ENCODE measurements at regions not wholly inside any gene's neighbourhood (a gene's known extent, or its start where the extent isn't known, plus 50 kb on each side); places are given as distances from the start of the nearest gene placed in this dataset.

- DNase-seq (ENCODE audit: low read depth, low spot score), result no peak
Observed at GRCh38 chr13:91141543-91142061, 205.9 kb upstream of the MIR17HG start.

GRCh38 chr13:91142572-91142971 is 204.9 kb upstream of the MIR17HG start:
- DNase-seq (ENCODE audit: low read depth, low spot score), result no peak

DNA sequence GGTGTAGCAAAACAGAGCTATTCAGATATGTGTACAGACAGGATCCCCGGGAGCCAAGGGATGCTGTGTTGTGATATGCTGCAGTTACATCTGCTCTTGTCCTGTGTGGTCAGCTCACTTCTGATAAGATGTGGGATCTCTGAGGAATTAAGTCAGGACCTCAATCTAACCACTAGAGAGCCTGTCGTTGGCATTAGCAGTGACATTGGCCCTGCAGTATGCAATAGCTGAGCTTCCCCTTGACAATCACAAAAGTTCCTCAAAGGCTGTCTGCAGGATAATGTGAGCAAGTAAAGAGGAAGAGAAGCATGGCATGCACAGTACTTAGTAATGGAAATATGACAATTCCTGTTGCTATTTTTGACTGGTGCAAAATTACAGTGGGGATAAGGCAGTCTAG is 203.4 kb upstream of the MIR17HG start:
- DNase-seq (ENCODE audit: low read depth, low spot score), result no peak

GRCh38 chr13:91144486-91144885 is 203.0 kb upstream of the MIR17HG start:
- no peak for DNase-seq (ENCODE audit: low read depth, low spot score)

- no peak for DNase-seq (ENCODE audit: low read depth, low spot score)
Observed at GRCh38 chr13:91145571-91146205, 201.8 kb upstream of the MIR17HG start.

GRCh38 chr13:91146601-91147000 is 200.9 kb upstream of the MIR17HG start:
- no peak for DNase-seq (ENCODE audit: low read depth, low spot score)

DNA sequence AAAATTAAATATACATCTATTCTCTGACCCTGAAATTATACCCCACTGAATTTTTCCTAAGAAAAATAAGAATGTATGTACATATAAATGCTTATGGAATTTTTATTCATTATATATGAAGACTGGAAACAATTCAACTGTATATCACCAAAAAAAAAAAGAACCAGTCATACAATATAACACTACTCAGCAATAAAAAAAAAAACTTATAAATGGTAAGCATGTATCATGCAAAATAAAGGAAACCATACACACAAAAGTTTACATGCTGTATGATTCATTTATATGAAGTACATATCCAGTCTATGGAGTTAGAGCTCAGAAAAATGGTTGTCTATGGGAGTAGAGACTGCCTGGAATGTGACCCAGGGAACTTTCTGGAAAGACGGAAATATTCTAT is 199.4 kb upstream of the MIR17HG start:
- DNase-seq (ENCODE audit: low read depth, low spot score), result no peak

DNA sequence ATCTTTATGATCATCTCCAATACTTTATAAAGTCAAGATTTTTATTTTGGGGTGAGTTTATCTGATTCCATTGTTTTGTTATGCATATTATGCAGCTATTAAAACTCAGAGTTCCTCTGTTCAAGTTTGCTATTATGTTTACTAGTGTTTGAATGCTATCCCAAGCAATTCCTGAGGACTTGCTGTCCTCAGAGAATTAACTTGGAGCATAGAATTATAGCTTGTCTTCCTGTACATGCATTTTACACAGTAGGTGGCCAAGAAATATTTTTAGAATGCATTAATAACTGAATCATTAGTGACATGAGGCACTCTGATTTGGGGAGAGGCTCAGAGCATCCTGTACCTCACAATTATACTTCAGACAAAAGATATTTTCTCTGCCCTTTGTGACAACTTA is 195.6 kb upstream of the MIR17HG start:
- DNase-seq (ENCODE audit: low read depth, low spot score), result no peak

DNA sequence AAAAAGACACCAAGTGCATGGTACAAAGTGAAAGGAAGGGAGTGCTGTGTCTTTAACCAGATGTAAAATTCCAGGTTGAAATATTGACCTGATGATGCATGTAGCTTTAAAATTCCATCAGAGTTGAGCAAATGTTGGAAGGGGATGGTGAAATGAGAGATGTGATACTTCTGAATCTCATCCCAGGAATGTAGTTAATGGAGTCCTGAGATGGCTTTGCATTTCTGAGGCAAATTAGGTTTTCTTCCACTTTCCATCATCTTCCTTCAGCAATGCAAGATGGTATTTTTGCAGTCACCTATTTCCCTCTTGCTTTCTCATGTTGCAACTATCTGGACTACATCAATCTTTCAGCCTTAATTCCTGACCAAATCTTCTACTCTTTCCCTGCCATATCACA is 194.1 kb upstream of the MIR17HG start:
- no peak for DNase-seq (ENCODE audit: low read depth, low spot score)

DNA sequence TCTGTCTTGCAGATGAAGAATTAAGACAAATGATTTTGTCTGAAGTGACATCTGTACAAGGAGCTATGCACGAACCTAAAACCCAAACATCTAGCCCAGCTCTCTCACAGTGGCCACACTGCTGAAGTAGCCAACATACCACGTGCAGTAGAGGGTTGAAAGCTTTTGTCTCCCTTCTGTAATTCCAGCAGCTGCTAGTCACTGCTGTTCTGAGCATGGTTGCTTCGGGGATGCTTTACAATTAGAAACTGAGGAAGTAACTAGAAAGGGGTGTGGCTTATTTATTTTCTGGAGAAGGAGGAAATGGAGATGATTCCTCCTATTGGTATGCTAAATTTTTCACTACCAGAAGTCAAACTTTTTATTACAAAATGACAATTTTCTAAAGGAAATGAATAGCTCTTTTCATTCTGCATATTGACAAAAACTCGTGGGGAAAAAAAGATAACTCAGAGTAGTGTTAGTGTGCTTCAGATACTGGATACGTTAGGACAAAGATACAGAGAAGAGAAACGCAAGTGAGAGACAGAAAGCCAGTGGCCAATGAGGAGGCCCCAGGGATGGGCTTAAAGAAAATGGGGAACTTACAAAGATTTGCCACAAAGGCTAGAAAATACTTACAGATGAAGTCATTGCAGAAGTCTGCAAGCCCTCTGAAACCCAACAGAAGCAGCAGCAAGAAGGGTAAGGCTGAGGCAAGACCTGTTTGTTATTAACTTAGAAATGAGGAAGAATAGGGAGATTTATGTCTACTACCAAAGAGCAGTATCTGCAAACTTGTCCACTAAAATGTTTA is 192.7 kb upstream of the MIR17HG start:
- no peak for DNase-seq (ENCODE audit: low read depth, low spot score)

- DNase-seq (ENCODE audit: low read depth, low spot score), result no peak
Observed at GRCh38 chr13:91155512-91156114, 191.9 kb upstream of the MIR17HG start.

- no peak for DNase-seq (ENCODE audit: low read depth, low spot score)
Observed at GRCh38 chr13:91157273-91158016, 190.0 kb upstream of the MIR17HG start.

GRCh38 chr13:91158017-91158395 is 189.5 kb upstream of the MIR17HG start:
- no peak for DNase-seq (ENCODE audit: low read depth, low spot score)

DNA sequence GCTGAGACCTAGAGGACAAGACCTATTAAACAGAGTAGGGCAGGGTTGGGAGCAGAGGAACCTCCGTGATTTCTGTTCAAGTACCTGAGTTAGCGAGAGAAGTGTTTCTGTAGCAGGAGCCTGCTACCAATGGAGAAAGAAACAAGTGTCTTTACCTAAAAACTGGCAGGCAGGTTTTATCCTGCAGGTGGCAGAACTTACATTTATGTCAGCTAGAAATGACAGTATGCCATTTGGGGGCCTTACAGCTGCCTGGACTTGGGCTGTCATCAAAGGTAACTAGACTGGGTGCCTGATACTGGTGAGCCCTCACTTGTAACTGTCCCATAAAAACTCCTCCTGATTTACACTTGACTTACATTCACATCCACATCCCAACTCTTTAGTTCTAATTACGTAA is 185.3 kb upstream of the MIR17HG start:
- DNase-seq (ENCODE audit: low read depth, low spot score), result no peak

GRCh38 chr13:91162589-91162988 is 184.9 kb upstream of the MIR17HG start:
- DNase-seq (ENCODE audit: low read depth, low spot score), result no peak

DNA sequence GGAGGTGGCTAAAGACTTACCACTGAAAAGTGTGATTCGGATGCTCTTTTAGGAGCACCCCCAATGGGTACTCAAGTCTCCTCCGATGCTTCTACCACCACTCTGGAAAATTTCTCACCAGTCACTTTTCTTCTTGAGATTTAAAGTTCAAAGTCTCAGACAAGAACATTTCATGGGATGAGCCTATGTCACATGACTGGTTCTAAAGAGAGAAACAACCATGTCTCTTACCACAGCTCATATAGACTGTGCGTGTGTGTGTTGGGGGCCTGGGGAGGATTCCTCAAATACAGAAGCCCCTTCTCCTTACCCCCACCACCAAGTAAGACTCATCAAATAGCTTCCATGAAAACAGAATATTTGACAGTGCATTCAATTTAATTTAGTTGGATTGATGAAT is 181.7 kb upstream of the MIR17HG start:
- DNase-seq (ENCODE audit: low read depth, low spot score), result no peak

DNA sequence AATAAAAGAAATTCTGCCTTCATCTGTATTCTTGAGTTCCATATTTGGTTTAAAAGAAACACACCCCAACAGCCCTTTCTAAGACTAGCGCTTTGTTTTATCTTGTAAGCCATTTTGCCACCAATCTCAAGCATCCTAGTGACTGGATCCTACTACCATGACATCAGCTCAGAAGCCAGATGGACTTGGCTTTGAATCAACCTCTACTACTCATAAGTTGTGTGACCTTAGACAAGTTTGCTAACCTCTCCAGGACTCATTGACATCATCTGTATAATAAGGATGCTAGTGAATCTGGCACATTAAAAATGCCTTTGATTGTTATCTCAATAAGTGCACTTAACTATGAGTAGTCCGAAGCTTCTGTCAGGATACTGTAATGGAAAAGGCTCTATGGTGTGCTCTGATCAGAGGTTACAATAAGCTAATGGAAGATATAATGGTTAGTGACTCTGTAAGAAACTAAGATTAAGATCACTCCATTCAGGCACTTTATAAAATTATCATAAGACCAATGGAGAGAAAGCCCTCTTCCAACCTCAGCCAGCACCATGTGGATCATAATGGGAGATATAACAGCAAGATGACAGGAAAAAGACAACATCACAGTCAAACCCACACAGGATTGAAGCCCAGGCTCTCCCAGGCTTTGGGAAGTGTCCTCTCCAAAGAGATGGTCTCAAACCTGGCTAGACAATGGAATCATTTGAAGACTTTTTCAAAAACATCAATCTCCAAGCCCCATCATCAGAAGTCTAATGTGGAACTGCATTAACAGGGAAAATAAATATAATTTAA is 180.6 kb upstream of the MIR17HG start:
- DNase-seq (ENCODE audit: low read depth, low spot score), result no peak

DNA sequence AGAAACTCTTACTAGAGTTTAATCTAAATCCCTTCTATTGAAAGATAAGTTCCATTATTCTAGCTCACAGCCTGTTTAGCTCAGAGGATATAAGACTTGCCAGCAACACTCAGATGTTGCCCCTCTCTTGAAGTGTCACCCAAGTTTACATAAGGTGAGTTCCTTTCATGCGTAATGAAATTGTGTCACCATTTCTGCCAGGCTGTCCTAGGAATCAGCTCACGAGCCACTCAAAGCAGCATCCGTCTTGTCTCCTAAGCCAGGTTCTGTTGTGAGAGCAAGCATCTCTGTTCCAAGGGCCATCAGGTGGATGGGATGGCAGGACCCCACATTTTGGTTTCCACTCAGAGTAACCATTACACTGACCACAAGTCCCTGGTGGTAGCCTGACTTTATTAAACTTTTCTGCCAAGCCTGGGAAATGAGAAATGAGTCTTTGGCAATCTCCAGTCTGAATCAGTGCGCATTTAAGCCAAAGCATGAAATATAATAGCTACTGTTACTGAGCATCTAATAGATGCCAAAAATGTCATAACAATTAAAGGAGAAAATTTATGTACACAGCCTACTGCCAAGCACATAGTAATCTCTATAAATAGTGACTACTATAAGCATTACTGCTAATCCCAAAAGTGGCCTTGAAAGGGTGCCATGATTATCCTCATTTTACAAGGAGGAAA is 179.6 kb upstream of the MIR17HG start:
- DNase-seq (ENCODE audit: low read depth, low spot score), result no peak

DNA sequence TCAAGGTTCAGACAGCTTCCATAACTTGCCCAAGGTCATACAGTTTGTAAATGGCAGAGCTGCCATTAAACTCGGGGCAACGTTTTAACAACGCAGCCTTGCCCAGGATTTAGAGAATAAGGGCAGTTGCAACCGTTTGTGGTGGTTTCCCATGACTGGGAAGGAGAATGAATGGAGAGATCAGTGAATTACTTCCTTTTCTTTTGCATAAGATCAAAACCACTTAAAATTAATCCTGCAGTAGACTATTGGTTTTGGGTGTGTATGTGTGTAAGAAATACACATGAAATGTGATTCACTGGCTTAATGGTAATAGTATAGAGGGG is 179.1 kb upstream of the MIR17HG start:
- no peak for DNase-seq (ENCODE audit: low read depth, low spot score)

DNA sequence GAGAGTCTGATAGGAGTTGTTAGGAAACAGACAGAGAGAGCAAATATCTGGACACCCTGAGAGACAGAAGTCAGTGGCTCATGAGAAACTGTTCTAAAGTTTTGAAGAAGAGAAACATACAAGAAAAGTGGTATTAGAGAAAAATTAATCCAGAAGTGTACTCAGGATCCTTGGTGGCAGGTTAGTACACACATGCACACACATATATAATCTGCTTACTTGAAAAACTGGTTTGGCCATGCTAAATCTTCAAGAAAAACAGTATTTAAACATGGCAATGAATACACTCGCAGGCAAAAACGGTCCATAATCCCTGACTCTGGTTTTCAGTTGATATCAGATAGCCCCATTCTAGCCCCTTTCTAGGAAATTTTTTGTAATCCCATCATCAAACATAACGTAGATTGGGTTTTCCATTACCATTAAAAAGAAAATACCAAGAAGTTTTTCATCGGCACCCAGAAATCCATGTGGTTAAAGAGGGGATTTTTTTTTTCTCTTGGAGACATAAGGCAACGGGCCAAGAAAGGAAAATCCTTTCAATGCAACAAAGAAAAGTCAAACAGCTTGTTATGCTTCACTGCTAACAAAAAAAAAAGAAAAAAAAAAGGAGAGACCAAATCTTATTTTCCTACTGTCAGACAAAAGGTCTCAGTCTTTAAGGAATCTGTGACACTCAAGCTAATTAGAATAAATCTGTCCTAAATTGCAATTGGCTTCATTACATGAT is 178.0 kb upstream of the MIR17HG start:
- no peak for DNase-seq (ENCODE audit: low read depth, low spot score)

Data from pulmonary artery endothelial cell (primary cell).